HCT116 (cell line): ENCODE measurements at regions not wholly inside any gene's neighbourhood (a gene's known extent, or its start where the extent isn't known, plus 50 kb on each side); places are given as distances from the start of the nearest gene placed in this dataset.

Source experiments
- ATAC-seq: fragments of 200-7000 bp; cut with Tn5 transposase; 2 replicates; pipeline ENCODE4 v1.9.1; 2020; ENCODE audit warnings: mild to moderate bottlenecking, moderate library complexity
- BruUV-seq: library from RNA; stranded (reverse); fragments of 400-500 nt; replicated peaks from 2 replicates; lab custom pipeline; 2021; lab: Mats Ljungman, UMichigan
- CTCF ChIA-PET: fragments of 300-600 bp; sonication (Branson Sonifier 250); formaldehyde crosslinking; loops from one replicate; lab custom pipeline; 2021; ENCODE audit warnings: antibody characterized with exemption; lab: Charles Lee
- POLR2A ChIA-PET: fragments of 300-600, 350-600 bp; sonication (Branson Sonifier 250); formaldehyde crosslinking; loops from one replicate; lab custom pipeline; 2021; ENCODE audit warnings: antibody characterized with exemption; lab: Charles Lee
- RAD21 ChIA-PET, 2 experiments: fragments of 300-600 bp; sonication (Branson Sonifier 250); formaldehyde crosslinking; loops; one replicate each; lab custom pipeline; 2023; ENCODE audit warnings: low total read pairs in 2 of 2; ENCODE audit not compliant: uncharacterized antibody in 2 of 2, unreplicated experiment in 2 of 2, low non-redundant PET in 1 of 2; lab: Charles Lee
- DNase-seq: peaks from one replicate; pipeline ENCODE4 v3.0.0-alpha.2; 2010; ENCODE audit warnings: low read depth, low spot score
- H2AFZ ChIP-seq: fragments of 200-600 bp; shearing (Covaris generic), sonication (generic); 2 replicates; pipeline ENCODE4 v1.6.1; 2017; ENCODE audit warnings: low read depth, mixed run types, mixed read lengths, antibody characterized with exemption, low read length; ENCODE audit not compliant: poor library complexity, severe bottlenecking
- H3K27ac ChIP-seq: 2 replicates; pipeline ENCODE4 v1.5.1; 2012; ENCODE audit warnings: low read depth, low read length
- H3K27me3 ChIP-seq: fragments of 200-600 bp; sonication (generic); 2 replicates; pipeline ENCODE4 v1.6.1; 2016; ENCODE audit warnings: mixed run types, low read length, mixed read lengths; ENCODE audit not compliant: insufficient read depth
- H3K36me3 ChIP-seq, 2 experiments: fragments of 200-500 bp in 1 of 2; fragments of 200-600 bp in 1 of 2; sonication (Bioruptor generic) in 1 of 2; sonication (generic) in 1 of 2; 2 replicates each; pipeline versions ENCODE4 v1.5.1 to v1.6.1; 2014 to 2016; ENCODE audit warnings: low read length in 2 of 2, inconsistent platforms in 1 of 2, mixed read lengths in 1 of 2, mixed run types in 1 of 2; ENCODE audit not compliant: insufficient read depth in 2 of 2, control insufficient read depth in 1 of 2
- H3K4me1 ChIP-seq, 2 experiments: fragments of 200-600 bp in 1 of 2; sonication (generic) in 1 of 2; 2 replicates each; pipeline versions ENCODE4 v1.5.1 to v1.6.1; 2012 to 2017; ENCODE audit warnings: low read length in 2 of 2, inconsistent platforms in 1 of 2, mild to moderate bottlenecking in 1 of 2, mixed read lengths in 1 of 2, mixed run types in 1 of 2, moderate library complexity in 1 of 2; ENCODE audit not compliant: insufficient read depth in 2 of 2, control insufficient read depth in 1 of 2
- H3K4me2 ChIP-seq: fragments of 200-600 bp; sonication (generic); 2 replicates; pipeline ENCODE4 v1.6.1; 2017; ENCODE audit warnings: mixed run types, low read length, mixed read lengths
- H3K4me3 ChIP-seq, 2 experiments: fragments of 200-600 bp in 1 of 2; sonication (generic) in 1 of 2; replicated peaks in 1 of 2; 2 replicates each; pipeline ENCODE4 v1.5.1; 2011 to 2016; ENCODE audit warnings: low read length in 2 of 2, control low read depth in 1 of 2, low read depth in 1 of 2, mild to moderate bottlenecking in 1 of 2, mixed read lengths in 1 of 2, mixed run types in 1 of 2
- H3K79me2 ChIP-seq: fragments of 200-600 bp; sonication (generic); 2 replicates; pipeline ENCODE4 v1.6.1; 2017; ENCODE audit warnings: mild to moderate bottlenecking, mixed run types, low read length, moderate library complexity, mixed read lengths; ENCODE audit not compliant: insufficient read depth
- H3K9ac ChIP-seq: fragments of 200-600 bp; sonication (generic); 2 replicates; pipeline ENCODE4 v1.6.1; 2016; ENCODE audit warnings: low read length, mixed read lengths
- H3K9me2 ChIP-seq: fragments of 200-600 bp; sonication (generic), shearing (Covaris generic); 2 replicates; pipeline ENCODE4 v1.6.1; 2017; ENCODE audit warnings: mixed run types, mild to moderate bottlenecking, moderate library complexity; ENCODE audit not compliant: insufficient read depth
- H3K9me3 ChIP-seq, 2 experiments: fragments of 200-500 bp in 1 of 2; fragments of 200-600 bp in 1 of 2; sonication (Bioruptor generic) in 1 of 2; sonication (generic) in 1 of 2; 2 replicates each; pipeline ENCODE4 v1.6.1; 2014 to 2017; ENCODE audit warnings: low read length in 2 of 2, mixed read lengths in 2 of 2, inconsistent platforms in 1 of 2, low read depth in 1 of 2, mild to moderate bottlenecking in 1 of 2, mixed run types in 1 of 2, moderate library complexity in 1 of 2; ENCODE audit not compliant: control insufficient read depth in 1 of 2, insufficient read depth in 1 of 2
- H4K20me1 ChIP-seq: fragments of 200-600 bp; sonication (generic), shearing (Covaris generic); 2 replicates; pipeline ENCODE4 v1.6.1; 2017; ENCODE audit warnings: mixed run types, mild to moderate bottlenecking, moderate library complexity; ENCODE audit not compliant: insufficient read depth
- CBX3 ChIP-seq: IDR thresholded peaks from 2 replicates; pipeline ENCODE4 v1.6.1; 2012; ENCODE audit warnings: low read depth
- CEBPB ChIP-seq: IDR thresholded peaks from 2 replicates; pipeline ENCODE4 v1.6.1; 2012; ENCODE audit warnings: low read depth
- CTCF ChIP-seq, 3 experiments: fragments of 200-600 bp in 1 of 3; sonication (generic) in 1 of 3; IDR thresholded peaks in 2 of 3; conservative IDR thresholded peaks in 1 of 3; 2 replicates each; pipeline ENCODE4 v1.5.1; 2012 to 2017; ENCODE audit warnings: low read depth in 2 of 3, low read length in 2 of 3, antibody characterized with exemption in 1 of 3, borderline replicate concordance in 1 of 3, control low read depth in 1 of 3, mild to moderate bottlenecking in 1 of 3, mixed read lengths in 1 of 3, mixed run types in 1 of 3, moderate library complexity in 1 of 3; ENCODE audit not compliant: insufficient read depth in 1 of 3
- EGR1 ChIP-seq: IDR thresholded peaks from 2 replicates; pipeline ENCODE4 v1.6.1; 2012; ENCODE audit warnings: low read depth
- ELF1 ChIP-seq: IDR thresholded peaks from 2 replicates; pipeline ENCODE4 v1.6.1; 2012; ENCODE audit warnings: low read depth, borderline replicate concordance
- JUND ChIP-seq: IDR thresholded peaks from 2 replicates; pipeline ENCODE4 v1.6.1; 2012
- MAX ChIP-seq: IDR thresholded peaks from 2 replicates; pipeline ENCODE4 v1.6.1; 2012
- POLR2AphosphoS5 ChIP-seq: IDR thresholded peaks from 2 replicates; pipeline ENCODE4 v1.6.1; 2011; ENCODE audit warnings: mild to moderate bottlenecking, low read depth, low read length, moderate library complexity
- RAD21 ChIP-seq: IDR thresholded peaks from 2 replicates; pipeline ENCODE4 v1.6.1; 2012; ENCODE audit warnings: low read depth, mild to moderate bottlenecking
- TCF7L2 ChIP-seq: IDR thresholded peaks from 2 replicates; pipeline ENCODE4 v1.7.0; 2011; ENCODE audit warnings: borderline replicate concordance, inconsistent platforms; ENCODE audit not compliant: insufficient read depth, insufficient read length; ENCODE audit errors: extremely low read depth
- ZFX ChIP-seq: fragments of 450-650 bp; IDR thresholded peaks from 2 replicates; pipeline ENCODE4 v1.6.1; 2017
- intact Hi-C: fragments of 100-400 bp; cut with micrococcal nuclease; formaldehyde crosslinking; loops from 2 replicates; pipeline ENCODE4 v1.10.0; 2022
- TF ChIP-seq, protein P1 (sequence below): IDR thresholded peaks from 2 replicates; pipeline ENCODE4 v1.6.1; 2011; ENCODE audit warnings: mild to moderate bottlenecking, low read length, moderate library complexity; ENCODE audit not compliant: insufficient replicate concordance; ENCODE audit errors: extremely low read depth

GRCh38 chr13:44026194-44026593, 146.5 kb downstream of the LACC1 start:
- Histone ChIP-seq H3K27me3 (no peaks in the 10 kb centered on the region), H3K79me2 (no peaks in the 10 kb centered on the region), H3K9me3 (no peaks in the 10 kb centered on the region), H3K4me1 (no peaks in the 10 kb centered on the region), H2AFZ (no peak overlapping the region), H3K27ac (no peak overlapping the region), H4K20me1 (no peaks in the 10 kb centered on the region), H3K4me3 (no peak overlapping the region), H3K36me3 (no peaks in the 10 kb centered on the region), H3K4me2 (no peak overlapping the region), H3K9ac (no peak overlapping the region), H3K9me2 (no peaks in the 10 kb centered on the region)
- ChIA-PET POLR2A (no interaction called here), RAD21 (no interaction called here), CTCF (no interaction called here)
- TF ChIP-seq CTCF (IDR thresholded peaks at IDR 0.05 in 2 of 3, conservative IDR thresholded peaks at IDR 0.05 in 1 of 3; ENCODE audit: borderline replicate concordance in 1 of 3, insufficient read depth in 1 of 3, low read depth in 2 of 3, low read length in 2 of 3) = peak in 2 of 3 experiments; percentile 28 to 31; a peak in 3 of 6 replicates
- TF ChIP-seq ZFX = no peak
- BruUV-seq = no TSS peak
- ATAC-seq (no peak), DNase-seq (no peak)
- intact Hi-C loops = no loop called here

- Histone ChIP-seq H3K27ac (no peak overlapping the region), H4K20me1 (no peaks in the 10 kb centered on the region), H3K4me2 (no peak overlapping the region), H3K4me3 (no peak overlapping the region), H3K27me3 (no peaks in the 10 kb centered on the region), H3K9me2 (no peaks in the 10 kb centered on the region), H3K4me1 (no peaks in the 10 kb centered on the region), H2AFZ (no peak overlapping the region), H3K9me3 (no peaks in the 10 kb centered on the region), H3K79me2 (no peaks in the 10 kb centered on the region), H3K9ac (no peak overlapping the region), H3K36me3 (no peaks in the 10 kb centered on the region)
- ChIA-PET CTCF (no interaction called here), POLR2A (no interaction called here), RAD21 (no interaction called here)
- intact Hi-C loops = no loop called here
- ATAC-seq (no peak), DNase-seq (no peak)
- no TSS peak for BruUV-seq
- TF ChIP-seq, protein P1, sequence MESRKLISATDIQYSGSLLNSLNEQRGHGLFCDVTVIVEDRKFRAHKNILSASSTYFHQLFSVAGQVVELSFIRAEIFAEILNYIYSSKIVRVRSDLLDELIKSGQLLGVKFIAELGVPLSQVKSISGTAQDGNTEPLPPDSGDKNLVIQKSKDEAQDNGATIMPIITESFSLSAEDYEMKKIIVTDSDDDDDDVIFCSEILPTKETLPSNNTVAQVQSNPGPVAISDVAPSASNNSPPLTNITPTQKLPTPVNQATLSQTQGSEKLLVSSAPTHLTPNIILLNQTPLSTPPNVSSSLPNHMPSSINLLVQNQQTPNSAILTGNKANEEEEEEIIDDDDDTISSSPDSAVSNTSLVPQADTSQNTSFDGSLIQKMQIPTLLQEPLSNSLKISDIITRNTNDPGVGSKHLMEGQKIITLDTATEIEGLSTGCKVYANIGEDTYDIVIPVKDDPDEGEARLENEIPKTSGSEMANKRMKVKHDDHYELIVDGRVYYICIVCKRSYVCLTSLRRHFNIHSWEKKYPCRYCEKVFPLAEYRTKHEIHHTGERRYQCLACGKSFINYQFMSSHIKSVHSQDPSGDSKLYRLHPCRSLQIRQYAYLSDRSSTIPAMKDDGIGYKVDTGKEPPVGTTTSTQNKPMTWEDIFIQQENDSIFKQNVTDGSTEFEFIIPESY = no peak
- TF ChIP-seq POLR2AphosphoS5 (no peak), ZFX (no peak), JUND (no peak), CBX3 (no peak), RAD21 (no peak), CEBPB (no peak), TCF7L2 (no peak), ELF1 (no peak), MAX (no peak), EGR1 (no peak)
Observed at GRCh38 chr13:44028734-44029133, 149.0 kb downstream of the LACC1 start.
